ENCODE measurements at regions not wholly inside any gene's neighbourhood (a gene's known extent, or its start where the extent isn't known, plus 50 kb on each side); places are given as distances from the start of the nearest gene placed in this dataset.

- H3K4me3 Mint-ChIP-seq: no peak overlapping the region
- no peaks in the 10 kb centered on the region for H3K27me3 Mint-ChIP-seq (ENCODE audit: low read depth)
- no peak overlapping the region for H3K27ac Mint-ChIP-seq (ENCODE audit: unreplicated experiment)
- DNase-seq (ENCODE audit: low read depth, low spot score): no peak
- peaks cover 5% of the 10 kb centered on the region for H3K4me1 Mint-ChIP-seq
- no peaks in the 10 kb centered on the region for H3K36me3 Mint-ChIP-seq (ENCODE audit: low read depth)
- no peak for TF ChIP-seq CTCF (conservative IDR thresholded peaks at IDR 0.05)
- H3K9me3 Mint-ChIP-seq: no peaks in the 10 kb centered on the region
These were observed 85.7 kb upstream of the EPHA4 start for GRCh38 chr2:221657806-221658205.

- DNase-seq (ENCODE audit: low read depth, low spot score): no peak
- no peaks in the 10 kb centered on the region for H3K27me3 Mint-ChIP-seq (ENCODE audit: low read depth)
- H3K36me3 Mint-ChIP-seq (ENCODE audit: low read depth): no peaks in the 10 kb centered on the region
- peaks cover 5% of the 10 kb centered on the region for H3K4me1 Mint-ChIP-seq
- no peak for TF ChIP-seq CTCF (conservative IDR thresholded peaks at IDR 0.05)
- H3K4me3 Mint-ChIP-seq: no peak overlapping the region
- H3K27ac Mint-ChIP-seq (ENCODE audit: unreplicated experiment): peak overlapping the region; percentile 32
- H3K9me3 Mint-ChIP-seq: no peaks in the 10 kb centered on the region
These were observed 83.2 kb upstream of the EPHA4 start for GRCh38 chr2:221655300-221655699.

DNA sequence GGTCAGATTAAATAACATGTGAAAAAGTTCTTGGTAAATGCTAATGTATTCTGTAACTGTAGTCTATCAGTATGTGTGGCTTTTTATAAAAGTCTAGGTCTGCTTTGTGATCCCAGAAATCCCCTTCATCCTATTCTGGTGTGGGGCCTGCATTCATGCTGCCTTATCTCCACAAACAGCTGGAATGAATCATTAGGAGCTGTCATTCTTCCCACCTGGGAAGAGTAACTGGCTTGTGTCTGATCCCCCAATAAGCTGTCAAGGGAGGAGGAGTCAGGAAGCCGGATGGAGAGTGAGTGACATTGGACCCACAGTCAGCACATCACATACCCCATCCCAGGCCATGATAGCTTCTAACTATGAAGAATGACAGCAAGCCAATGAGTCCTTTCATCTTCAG lies 81.1 kb upstream of the EPHA4 start:
- Mint-ChIP-seq H3K9me3 (no peaks in the 10 kb centered on the region), H3K27me3 (ENCODE audit: low read depth) (no peaks in the 10 kb centered on the region), H3K36me3 (ENCODE audit: low read depth) (no peaks in the 10 kb centered on the region), H3K27ac (ENCODE audit: unreplicated experiment) (no peak overlapping the region), H3K4me1 (peaks cover 5% of the 10 kb centered on the region), H3K4me3 (no peak overlapping the region)
- no peak for DNase-seq (ENCODE audit: low read depth, low spot score)
- TF ChIP-seq CTCF (conservative IDR thresholded peaks at IDR 0.05): no peak

DNA sequence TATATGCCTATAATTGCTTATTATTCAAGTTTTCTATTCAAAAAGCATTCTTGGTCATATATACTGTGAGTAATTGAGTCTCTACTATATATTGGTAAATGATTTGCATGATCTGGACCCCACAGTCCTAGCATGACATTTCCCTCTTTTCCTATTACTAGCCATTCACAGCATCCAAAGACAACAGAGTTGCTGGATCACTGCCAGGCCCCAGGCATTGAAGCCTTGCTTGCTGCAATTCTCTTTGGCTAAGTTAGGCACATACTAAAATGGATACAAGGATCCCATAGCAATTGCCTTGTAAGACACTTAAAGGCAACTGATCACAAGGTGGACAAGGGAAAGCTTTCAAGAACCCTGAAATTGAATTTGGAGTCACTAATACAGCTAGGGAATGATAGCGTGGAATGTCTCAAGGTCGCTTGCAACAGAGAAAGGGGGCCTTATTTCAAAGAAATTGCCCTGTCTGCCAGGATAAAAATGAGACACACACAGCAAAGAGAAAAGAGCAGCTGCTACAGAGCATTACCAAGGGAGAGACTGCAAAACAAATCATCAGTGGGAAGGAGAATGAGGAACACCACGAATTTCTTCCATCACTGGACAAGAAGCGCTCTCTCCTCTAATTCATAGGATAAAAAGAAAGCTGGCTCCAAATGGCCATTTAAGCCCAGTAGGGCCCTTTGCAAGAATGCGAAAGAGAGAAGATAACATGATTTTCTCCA lies 77.1 kb upstream of the EPHA4 start:
- H3K4me3 Mint-ChIP-seq: no peak overlapping the region
- no peaks in the 10 kb centered on the region for H3K36me3 Mint-ChIP-seq (ENCODE audit: low read depth)
- H3K4me1 Mint-ChIP-seq: no peaks in the 10 kb centered on the region
- TF ChIP-seq CTCF (conservative IDR thresholded peaks at IDR 0.05): no peak
- H3K9me3 Mint-ChIP-seq: peaks cover 5% of the 10 kb centered on the region
- no peak overlapping the region for H3K27ac Mint-ChIP-seq (ENCODE audit: unreplicated experiment)
- no peaks in the 10 kb centered on the region for H3K27me3 Mint-ChIP-seq (ENCODE audit: low read depth)
- DNase-seq (ENCODE audit: low read depth, low spot score): no peak

- TF ChIP-seq CTCF (conservative IDR thresholded peaks at IDR 0.05): no peak
- no peak overlapping the region for H3K4me3 Mint-ChIP-seq
- no peaks in the 10 kb centered on the region for H3K36me3 Mint-ChIP-seq (ENCODE audit: low read depth)
- peaks cover 10% of the 10 kb centered on the region for H3K9me3 Mint-ChIP-seq
- H3K27ac Mint-ChIP-seq (ENCODE audit: unreplicated experiment): no peak overlapping the region
- DNase-seq (ENCODE audit: low read depth, low spot score): no peak
- no peaks in the 10 kb centered on the region for H3K27me3 Mint-ChIP-seq (ENCODE audit: low read depth)
- no peaks in the 10 kb centered on the region for H3K4me1 Mint-ChIP-seq
These were observed 70.3 kb upstream of the EPHA4 start for GRCh38 chr2:221642447-221642846.
